ENCODE measurements at regions not wholly inside any gene's neighbourhood (a gene's known extent, or its start where the extent isn't known, plus 50 kb on each side); places are given as distances from the start of the nearest gene placed in this dataset.
"Not testable (repeated sequence)": the region's sequence is repeated elsewhere in the genome, so short reads cannot be mapped to it uniquely, and the experiment has no call there.

- Histone ChIP-seq H3K27me3 (ENCODE audit: insufficient read depth, low read length) (no peaks in the 10 kb centered on the region), H3K9ac (ENCODE audit: low read depth, low read length) (no peak overlapping the region), H3K4me1 (ENCODE audit: insufficient read depth, low read length) (no peaks in the 10 kb centered on the region), H3K9me3 (ENCODE audit: insufficient read depth, low read depth, low read length) (no peaks in the 10 kb centered on the region), H3K27ac (ENCODE audit: low read length) (no peak overlapping the region), H3K36me3 (ENCODE audit: insufficient read depth, low read depth, low read length) (no peaks in the 10 kb centered on the region), H3K4me3 (ENCODE audit: low read length) (no peak overlapping the region)
Measured at GRCh38 chr1:157384258-157384657, 168.1 kb downstream of the FCRL5 start.

- H3K27me3 ChIP-seq (ENCODE audit: insufficient read depth, low read length): no peaks in the 10 kb centered on the region
- H3K9ac ChIP-seq (ENCODE audit: low read depth, low read length): no peak overlapping the region
- H3K4me1 ChIP-seq (ENCODE audit: insufficient read depth, low read length): no peaks in the 10 kb centered on the region
- no peaks in the 10 kb centered on the region for H3K36me3 ChIP-seq (ENCODE audit: insufficient read depth, low read depth, low read length)
- no peak overlapping the region for H3K4me3 ChIP-seq (ENCODE audit: low read length)
- no peaks in the 10 kb centered on the region for H3K9me3 ChIP-seq (ENCODE audit: insufficient read depth, low read depth, low read length)
- no peak overlapping the region for H3K27ac ChIP-seq (ENCODE audit: low read length)
Measured at GRCh38 chr1:157382351-157382750, 170.0 kb downstream of the FCRL5 start.

DNA sequence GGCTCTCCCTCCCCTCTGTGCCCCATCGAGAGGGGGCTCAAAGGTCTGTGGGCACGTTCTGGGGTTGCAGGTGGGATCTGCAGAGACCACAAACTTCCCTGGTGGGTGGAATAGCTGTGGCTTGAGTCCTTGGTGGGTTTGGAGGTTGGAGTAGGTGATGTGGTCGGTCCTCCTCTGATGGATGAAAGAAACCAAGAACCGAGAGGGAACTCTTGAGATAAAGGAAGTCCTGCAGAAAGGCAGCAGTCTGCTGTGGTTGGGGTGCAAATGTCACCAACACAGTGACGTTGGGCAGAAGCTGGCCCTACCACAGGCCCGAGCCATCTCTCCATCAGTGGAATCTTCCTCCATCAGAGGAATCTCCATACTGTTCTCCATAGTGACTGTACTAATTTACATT is 171.8 kb downstream of the FCRL5 start:
- H3K27ac ChIP-seq (ENCODE audit: low read length): no peak overlapping the region
- H3K9ac ChIP-seq (ENCODE audit: low read depth, low read length): no peak overlapping the region
- no peaks in the 10 kb centered on the region for H3K36me3 ChIP-seq (ENCODE audit: insufficient read depth, low read depth, low read length)
- H3K27me3 ChIP-seq (ENCODE audit: insufficient read depth, low read length): no peaks in the 10 kb centered on the region
- H3K9me3 ChIP-seq (ENCODE audit: insufficient read depth, low read depth, low read length): no peaks in the 10 kb centered on the region
- H3K4me1 ChIP-seq (ENCODE audit: insufficient read depth, low read length): no peaks in the 10 kb centered on the region
- H3K4me3 ChIP-seq (ENCODE audit: low read length): no peak overlapping the region

GRCh38 chr1:157377280-157377713 is 175.0 kb downstream of the FCRL5 start:
- H3K9me3 ChIP-seq (ENCODE audit: insufficient read depth, low read depth, low read length); H3K4me3 ChIP-seq (ENCODE audit: low read length); H3K27ac ChIP-seq (ENCODE audit: low read length); H3K27me3 ChIP-seq (ENCODE audit: insufficient read depth, low read length); H3K9ac ChIP-seq (ENCODE audit: low read depth, low read length); H3K4me1 ChIP-seq (ENCODE audit: insufficient read depth, low read length); H3K36me3 ChIP-seq (ENCODE audit: insufficient read depth, low read depth, low read length): not testable (repeated sequence)

- Histone ChIP-seq H3K4me1 (ENCODE audit: insufficient read depth, low read length) (no peaks in the 10 kb centered on the region), H3K4me3 (ENCODE audit: low read length) (no peak overlapping the region), H3K9ac (ENCODE audit: low read depth, low read length) (no peak overlapping the region), H3K36me3 (ENCODE audit: insufficient read depth, low read depth, low read length) (no peaks in the 10 kb centered on the region), H3K9me3 (ENCODE audit: insufficient read depth, low read depth, low read length) (no peaks in the 10 kb centered on the region), H3K27ac (ENCODE audit: low read length) (no peak overlapping the region), H3K27me3 (ENCODE audit: insufficient read depth, low read length) (no peaks in the 10 kb centered on the region)
Measured at GRCh38 chr1:157376681-157377080, 175.6 kb downstream of the FCRL5 start.

DNA sequence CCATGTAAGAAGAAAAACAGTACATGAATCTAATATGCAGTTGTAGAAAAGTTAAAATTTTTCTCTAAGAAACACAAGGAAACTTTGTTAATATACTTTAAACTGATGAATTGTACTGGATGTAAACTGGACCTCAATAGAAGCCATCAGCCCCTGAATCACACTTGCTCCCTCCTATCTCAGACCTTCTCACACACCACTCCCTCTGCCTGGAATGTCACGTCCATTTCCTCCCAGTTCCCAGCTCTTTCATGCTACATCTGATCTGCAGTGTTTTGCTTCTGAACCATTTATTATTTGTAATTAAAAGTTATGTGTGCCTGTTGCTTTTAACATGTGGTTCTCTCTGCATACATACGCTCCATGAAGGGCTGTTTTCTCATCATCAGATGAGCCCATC is 180.0 kb downstream of the FCRL5 start:
- H3K4me1 ChIP-seq (ENCODE audit: insufficient read depth, low read length); H3K9ac ChIP-seq (ENCODE audit: low read depth, low read length); H3K36me3 ChIP-seq (ENCODE audit: insufficient read depth, low read depth, low read length); H3K4me3 ChIP-seq (ENCODE audit: low read length); H3K9me3 ChIP-seq (ENCODE audit: insufficient read depth, low read depth, low read length); H3K27me3 ChIP-seq (ENCODE audit: insufficient read depth, low read length); H3K27ac ChIP-seq (ENCODE audit: low read length): not testable (repeated sequence)

DNA sequence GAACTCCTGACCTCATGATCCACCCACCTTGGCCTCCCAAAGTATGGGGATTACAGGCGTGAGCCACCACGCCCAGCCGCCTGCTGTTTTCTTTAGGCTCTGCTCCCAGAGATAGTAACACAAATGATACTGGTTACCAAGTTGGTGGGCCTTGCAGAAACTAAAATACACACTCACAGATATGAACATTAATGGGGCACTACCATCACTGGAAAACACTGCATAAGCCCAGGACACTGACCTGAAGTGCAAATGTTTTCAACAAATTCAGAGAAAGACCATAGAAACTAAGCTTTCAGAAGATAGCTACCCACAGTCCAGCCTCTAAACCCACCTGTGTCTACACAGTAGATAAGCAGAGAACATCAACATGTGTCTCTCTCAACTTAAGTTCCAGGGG is 180.5 kb downstream of the FCRL5 start:
- H3K9ac ChIP-seq (ENCODE audit: low read depth, low read length): no peak overlapping the region
- no peaks in the 10 kb centered on the region for H3K9me3 ChIP-seq (ENCODE audit: insufficient read depth, low read depth, low read length)
- no peaks in the 10 kb centered on the region for H3K4me1 ChIP-seq (ENCODE audit: insufficient read depth, low read length)
- H3K27ac ChIP-seq (ENCODE audit: low read length): no peak overlapping the region
- H3K36me3 ChIP-seq (ENCODE audit: insufficient read depth, low read depth, low read length): no peaks in the 10 kb centered on the region
- H3K27me3 ChIP-seq (ENCODE audit: insufficient read depth, low read length): no peaks in the 10 kb centered on the region
- no peak overlapping the region for H3K4me3 ChIP-seq (ENCODE audit: low read length)

DNA sequence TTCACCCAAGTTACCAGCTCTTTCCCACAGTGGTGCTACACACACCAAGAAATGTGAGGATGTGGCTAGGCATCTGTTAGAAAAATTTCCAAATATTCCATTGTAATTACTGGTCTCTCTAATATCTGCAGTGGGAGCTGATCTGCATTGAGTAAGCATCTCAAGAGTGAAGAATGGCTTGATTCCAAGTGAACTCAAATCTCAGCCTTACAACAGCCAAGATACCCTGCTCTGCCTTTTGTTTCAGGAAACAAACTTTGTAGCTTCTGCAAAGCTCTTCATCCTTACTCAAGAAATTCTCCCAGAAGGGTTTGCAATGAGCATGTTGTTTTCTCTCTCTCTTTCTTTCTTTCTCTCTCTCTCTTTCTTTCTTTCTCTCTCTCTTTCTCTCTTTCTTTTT is 181.1 kb downstream of the FCRL5 start:
- no peak overlapping the region for H3K4me3 ChIP-seq (ENCODE audit: low read length)
- no peaks in the 10 kb centered on the region for H3K9me3 ChIP-seq (ENCODE audit: insufficient read depth, low read depth, low read length)
- H3K27ac ChIP-seq (ENCODE audit: low read length): no peak overlapping the region
- no peaks in the 10 kb centered on the region for H3K4me1 ChIP-seq (ENCODE audit: insufficient read depth, low read length)
- no peaks in the 10 kb centered on the region for H3K36me3 ChIP-seq (ENCODE audit: insufficient read depth, low read depth, low read length)
- no peak overlapping the region for H3K9ac ChIP-seq (ENCODE audit: low read depth, low read length)
- H3K27me3 ChIP-seq (ENCODE audit: insufficient read depth, low read length): no peaks in the 10 kb centered on the region

DNA sequence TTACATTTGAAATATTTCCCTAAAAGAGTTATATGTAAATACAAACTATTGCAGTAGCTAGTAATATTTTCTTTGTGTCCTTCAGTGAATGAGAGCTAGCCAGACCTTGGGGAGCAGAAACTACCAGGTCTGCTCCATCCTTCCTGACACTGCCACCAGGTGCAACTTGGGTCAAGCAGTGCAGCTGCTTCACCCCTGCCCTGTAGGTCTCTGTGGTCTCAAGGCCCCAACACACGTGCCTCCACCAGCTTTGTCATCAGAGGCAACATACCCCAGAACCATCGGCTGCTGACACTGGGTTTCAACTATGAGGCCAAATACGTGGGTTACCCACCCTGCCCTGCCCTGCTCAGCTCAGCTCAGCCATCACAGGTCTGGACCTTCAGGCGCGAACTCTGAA is 181.6 kb downstream of the FCRL5 start:
- Histone ChIP-seq H3K27ac (ENCODE audit: low read length) (no peak overlapping the region), H3K27me3 (ENCODE audit: insufficient read depth, low read length) (no peaks in the 10 kb centered on the region), H3K9ac (ENCODE audit: low read depth, low read length) (no peak overlapping the region), H3K4me1 (ENCODE audit: insufficient read depth, low read length) (no peaks in the 10 kb centered on the region), H3K36me3 (ENCODE audit: insufficient read depth, low read depth, low read length) (no peaks in the 10 kb centered on the region), H3K4me3 (ENCODE audit: low read length) (no peak overlapping the region), H3K9me3 (ENCODE audit: insufficient read depth, low read depth, low read length) (no peaks in the 10 kb centered on the region)

- H3K4me1 ChIP-seq (ENCODE audit: insufficient read depth, low read length): no peaks in the 10 kb centered on the region
- no peak overlapping the region for H3K27ac ChIP-seq (ENCODE audit: low read length)
- H3K4me3 ChIP-seq (ENCODE audit: low read length): no peak overlapping the region
- H3K27me3 ChIP-seq (ENCODE audit: insufficient read depth, low read length): no peaks in the 10 kb centered on the region
- no peak overlapping the region for H3K9ac ChIP-seq (ENCODE audit: low read depth, low read length)
- no peaks in the 10 kb centered on the region for H3K36me3 ChIP-seq (ENCODE audit: insufficient read depth, low read depth, low read length)
- H3K9me3 ChIP-seq (ENCODE audit: insufficient read depth, low read depth, low read length): no peaks in the 10 kb centered on the region
Measured at GRCh38 chr1:157369808-157370521, 182.3 kb downstream of the FCRL5 start.

- not testable (repeated sequence) for H3K27me3 ChIP-seq (ENCODE audit: insufficient read depth, low read length); H3K4me1 ChIP-seq (ENCODE audit: insufficient read depth, low read length); H3K36me3 ChIP-seq (ENCODE audit: insufficient read depth, low read depth, low read length); H3K9ac ChIP-seq (ENCODE audit: low read depth, low read length); H3K27ac ChIP-seq (ENCODE audit: low read length); H3K9me3 ChIP-seq (ENCODE audit: insufficient read depth, low read depth, low read length); H3K4me3 ChIP-seq (ENCODE audit: low read length)
Measured at GRCh38 chr1:157368941-157369340, 183.4 kb downstream of the FCRL5 start.

DNA sequence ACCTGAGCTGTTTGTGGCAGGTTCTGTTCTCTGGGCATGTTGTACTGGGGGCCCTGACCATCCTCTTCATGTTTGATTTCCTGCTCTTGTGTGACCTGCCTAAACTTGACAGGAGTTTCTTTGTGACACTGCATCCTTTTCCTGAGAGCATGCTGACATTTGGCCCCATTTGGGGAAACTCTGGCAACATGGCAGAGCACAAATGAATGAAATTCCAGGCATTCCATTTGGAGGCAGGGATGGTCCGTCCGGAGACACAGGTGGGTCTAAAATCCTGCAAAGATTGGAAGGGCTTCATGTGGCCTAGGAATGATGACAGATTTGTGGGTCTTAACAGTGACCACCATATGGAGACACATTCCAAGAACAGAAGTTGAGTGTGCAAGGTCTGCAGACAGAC is 184.0 kb downstream of the FCRL5 start:
- Histone ChIP-seq H3K27ac (ENCODE audit: low read length) (no peak overlapping the region), H3K4me3 (ENCODE audit: low read length) (no peak overlapping the region), H3K27me3 (ENCODE audit: insufficient read depth, low read length) (no peaks in the 10 kb centered on the region), H3K9me3 (ENCODE audit: insufficient read depth, low read depth, low read length) (no peaks in the 10 kb centered on the region), H3K36me3 (ENCODE audit: insufficient read depth, low read depth, low read length) (no peaks in the 10 kb centered on the region), H3K9ac (ENCODE audit: low read depth, low read length) (no peak overlapping the region), H3K4me1 (ENCODE audit: insufficient read depth, low read length) (no peaks in the 10 kb centered on the region)
